Naive thymus-derived CD4-positive, alpha-beta T cell (primary cell): ENCODE measurements at regions not wholly inside any gene's neighbourhood (a gene's known extent, or its start where the extent isn't known, plus 50 kb on each side); places are given as distances from the start of the nearest gene placed in this dataset.

Experiments
- ATAC-seq: fragments of 150-1000 bp; cut with Tn5 transposase; 2 replicates; pipeline ENCODE4 v1.10.0; 2021; ENCODE audit warnings: mild to moderate bottlenecking, moderate library complexity
- CTCF ChIA-PET: fragments of 350-600 bp; sonication (Branson Sonifier 250); formaldehyde crosslinking; loops from one replicate; lab custom pipeline; 2021; ENCODE audit warnings: antibody characterized with exemption; lab: Charles Lee
- POLR2A ChIA-PET: fragments of 350-600 bp; sonication (Branson Sonifier 250); formaldehyde crosslinking; loops from one replicate; lab custom pipeline; 2021; ENCODE audit warnings: antibody characterized with exemption, inconsistent platforms; lab: Charles Lee
- DNase-seq, 9 donors: peaks; one replicate each; pipeline versions ENCODE4 v3.0.0 to v3.0.0-alpha.2; 2020 to 2022; ENCODE audit warnings: mixed read lengths in 1 of 9
- H3K27ac ChIP-seq: one replicate; pipeline ENCODE4 v1.7.0; 2013; ENCODE audit warnings: mild to moderate bottlenecking, low read depth, low read length, moderate library complexity
- H3K27me3 ChIP-seq, 2 donors: one replicate each; pipeline ENCODE4 v1.7.0; 2013; ENCODE audit warnings: low read length in 2 of 2, mild to moderate bottlenecking in 2 of 2, moderate library complexity in 2 of 2; ENCODE audit not compliant: control insufficient read depth in 2 of 2, insufficient read depth in 2 of 2
- H3K36me3 ChIP-seq, 3 experiments: 1 replicate in 2 of 3; 2 replicates in 1 of 3; pipeline ENCODE4 v1.7.0; 2013; ENCODE audit warnings: low read length in 3 of 3, mild to moderate bottlenecking in 3 of 3, moderate library complexity in 1 of 3; ENCODE audit not compliant: insufficient read depth in 3 of 3, control insufficient read depth in 2 of 3
- H3K4me1 ChIP-seq, 2 donors: one replicate each; pipeline ENCODE4 v1.7.0; 2013; ENCODE audit warnings: low read length in 2 of 2, mild to moderate bottlenecking in 2 of 2, moderate library complexity in 1 of 2; ENCODE audit not compliant: control insufficient read depth in 2 of 2, insufficient read depth in 2 of 2
- H3K4me3 ChIP-seq: 2 replicates; pipeline ENCODE4 v1.7.0; 2013; ENCODE audit warnings: mild to moderate bottlenecking, low read length
- H3K9me3 ChIP-seq, 3 experiments: 1 replicate in 2 of 3; 2 replicates in 1 of 3; pipeline ENCODE4 v1.7.0; 2013; ENCODE audit warnings: low read length in 3 of 3; ENCODE audit not compliant: control insufficient read depth in 2 of 3
- H3K27ac Mint-ChIP-seq, 9 donors: one replicate each; pipeline ENCODE4 v1.8.0; 2020 to 2022; ENCODE audit warnings: mixed read lengths in 9 of 9, mild to moderate bottlenecking in 8 of 9, moderate library complexity in 5 of 9, inconsistent platforms in 2 of 9
- H3K27me3 Mint-ChIP-seq, 5 donors: one replicate each; pipeline ENCODE4 v1.8.0; 2021 to 2022; ENCODE audit warnings: mixed read lengths in 5 of 5, mild to moderate bottlenecking in 1 of 5
- H3K36me3 Mint-ChIP-seq, 5 donors: one replicate each; pipeline ENCODE4 v1.8.0; 2020 to 2022; ENCODE audit warnings: mixed read lengths in 5 of 5, mild to moderate bottlenecking in 3 of 5, inconsistent platforms in 1 of 5
- H3K4me1 Mint-ChIP-seq, 7 donors: one replicate each; pipeline ENCODE4 v1.8.0; 2020 to 2022; ENCODE audit warnings: mixed read lengths in 7 of 7, mild to moderate bottlenecking in 3 of 7, inconsistent platforms in 1 of 7
- H3K4me3 Mint-ChIP-seq, 10 donors: one replicate each; pipeline ENCODE4 v1.8.0; 2020 to 2022; ENCODE audit warnings: mild to moderate bottlenecking in 10 of 10, mixed read lengths in 10 of 10, moderate library complexity in 6 of 10, inconsistent platforms in 2 of 10
- H3K9me3 Mint-ChIP-seq, 11 donors: one replicate each; pipeline ENCODE4 v1.8.0; 2020 to 2022; ENCODE audit warnings: mixed read lengths in 11 of 11, mild to moderate bottlenecking in 4 of 11, inconsistent platforms in 1 of 11, moderate library complexity in 1 of 11
- intact Hi-C, 2 donors: fragments of 100-400 bp; cut with micrococcal nuclease; formaldehyde crosslinking; loops; one replicate each; pipeline ENCODE4 v1.15.1; 2023

- DNase-seq, result no peak
- intact Hi-C loops, result no loop called here
- H3K4me1 Mint-ChIP-seq, result peaks cover 0 to 1% (median 0%) of the 10 kb centered on the region in 7 donors
- H3K27me3 Mint-ChIP-seq, result no peaks in the 10 kb centered on the region
- ChIA-PET POLR2A (no interaction called here), CTCF (no interaction called here)
- Histone ChIP-seq H3K4me1 (no peaks in the 10 kb centered on the region), H3K27me3 (no peaks in the 10 kb centered on the region), H3K9me3 (no peaks in the 10 kb centered on the region), H3K36me3 (no peaks in the 10 kb centered on the region), H3K27ac (no peak overlapping the region), H3K4me3 (no peak overlapping the region)
- H3K36me3 Mint-ChIP-seq, result no peaks in the 10 kb centered on the region
- no peak overlapping the region for H3K27ac Mint-ChIP-seq
- ATAC-seq, result no peak
- H3K4me3 Mint-ChIP-seq, result no peak overlapping the region
- H3K9me3 Mint-ChIP-seq, result peaks cover 0 to 25% (median 7%) of the 10 kb centered on the region in 11 donors
These were observed 2275.1 kb downstream of the PCDH7 start for GRCh38 chr4:32994981-32995881.

GRCh38 chr4:33013282-33013681 lies 2293.1 kb downstream of the PCDH7 start:
- Histone ChIP-seq H3K27ac (no peak overlapping the region), H3K9me3 (no peaks in the 10 kb centered on the region), H3K4me3 (no peak overlapping the region), H3K36me3 (no peaks in the 10 kb centered on the region), H3K4me1 (no peaks in the 10 kb centered on the region), H3K27me3 (no peaks in the 10 kb centered on the region)
- peaks cover 0 to 1% (median 0%) of the 10 kb centered on the region in 7 donors for H3K4me1 Mint-ChIP-seq
- no peak overlapping the region for H3K27ac Mint-ChIP-seq
- POLR2A ChIA-PET, result no interaction called here
- H3K36me3 Mint-ChIP-seq, result no peaks in the 10 kb centered on the region
- CTCF ChIA-PET, result no interaction called here
- intact Hi-C loops, result no loop called here
- H3K9me3 Mint-ChIP-seq, result peaks cover 3 to 17% (median 11%) of the 10 kb centered on the region in 11 donors
- ATAC-seq (no peak), DNase-seq (no peak)
- no peaks in the 10 kb centered on the region for H3K27me3 Mint-ChIP-seq
- H3K4me3 Mint-ChIP-seq, result no peak overlapping the region

- ATAC-seq (no peak), DNase-seq (no peak)
- no peaks in the 10 kb centered on the region for H3K27me3 Mint-ChIP-seq
- Histone ChIP-seq H3K9me3 (no peaks in the 10 kb centered on the region), H3K27ac (no peak overlapping the region), H3K27me3 (no peaks in the 10 kb centered on the region), H3K4me1 (no peaks in the 10 kb centered on the region), H3K4me3 (no peak overlapping the region), H3K36me3 (no peaks in the 10 kb centered on the region)
- no peak overlapping the region for H3K4me3 Mint-ChIP-seq
- ChIA-PET CTCF (no interaction called here), POLR2A (no interaction called here)
- H3K9me3 Mint-ChIP-seq, result peaks cover 0 to 6% (median 2%) of the 10 kb centered on the region in 11 donors
- no peaks in the 10 kb centered on the region for H3K4me1 Mint-ChIP-seq
- intact Hi-C loops, result loop anchor here in 1 of 2 donors (10.0 kb wide), 1 partner anchor 60 kb away; no protein-coding TSS in a partner anchor
- H3K36me3 Mint-ChIP-seq, result no peaks in the 10 kb centered on the region
- H3K27ac Mint-ChIP-seq, result no peak overlapping the region
These were observed 2305.1 kb downstream of the PCDH7 start for GRCh38 chr4:33025236-33025635.

- Mint-ChIP-seq H3K36me3 (no peaks in the 10 kb centered on the region), H3K4me1 (no peaks in the 10 kb centered on the region), H3K4me3 (no peak overlapping the region), H3K27me3 (no peaks in the 10 kb centered on the region), H3K27ac (no peak overlapping the region), H3K9me3 (peaks cover 0 to 11% (median 4%) of the 10 kb centered on the region in 11 donors)
- H3K4me3 ChIP-seq, result no peak overlapping the region
- no peaks in the 10 kb centered on the region for H3K4me1 ChIP-seq
- no peak overlapping the region for H3K27ac ChIP-seq
- POLR2A ChIA-PET, result no interaction called here
- CTCF ChIA-PET, result no interaction called here
- no peaks in the 10 kb centered on the region for H3K36me3 ChIP-seq
- no peak for DNase-seq
- intact Hi-C loops, result loop anchor here in 1 of 2 donors (10.0 kb wide), 1 partner anchor 65 kb away; no protein-coding TSS in a partner anchor
- H3K9me3 ChIP-seq, result no peaks in the 10 kb centered on the region
- no peak for ATAC-seq
- no peaks in the 10 kb centered on the region for H3K27me3 ChIP-seq
These were observed 2309.8 kb downstream of the PCDH7 start for GRCh38 chr4:33029976-33030375.

DNA sequence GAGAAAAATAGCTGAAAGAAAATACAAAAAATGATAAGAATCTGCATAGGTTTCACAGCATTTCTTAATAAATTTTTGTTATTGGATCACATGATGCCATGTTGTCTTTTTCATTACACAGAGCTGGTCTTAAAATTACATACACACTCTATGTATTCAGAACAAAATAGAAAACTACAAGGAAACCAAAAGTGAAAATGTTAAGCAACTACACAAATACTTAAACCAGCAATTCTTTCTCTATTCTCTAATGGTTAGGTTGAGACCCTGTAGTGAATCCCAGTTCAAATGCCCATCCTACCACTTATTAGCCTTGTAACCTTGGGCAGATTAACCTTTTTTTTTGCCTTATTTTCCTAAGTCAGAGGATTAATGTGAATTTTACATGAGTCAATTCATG lies 2311.2 kb downstream of the PCDH7 start:
- POLR2A ChIA-PET, result no interaction called here
- CTCF ChIA-PET, result no interaction called here
- H3K9me3 ChIP-seq, result no peaks in the 10 kb centered on the region
- Mint-ChIP-seq H3K27ac (no peak overlapping the region), H3K4me1 (no peaks in the 10 kb centered on the region), H3K27me3 (no peaks in the 10 kb centered on the region), H3K9me3 (peaks cover 0 to 13% (median 4%) of the 10 kb centered on the region in 11 donors), H3K4me3 (no peak overlapping the region), H3K36me3 (no peaks in the 10 kb centered on the region)
- H3K4me1 ChIP-seq, result no peaks in the 10 kb centered on the region
- H3K36me3 ChIP-seq, result no peaks in the 10 kb centered on the region
- no peak for ATAC-seq
- H3K27ac ChIP-seq, result no peak overlapping the region
- DNase-seq, result no peak
- intact Hi-C loops, result no loop called here
- no peak overlapping the region for H3K4me3 ChIP-seq
- no peaks in the 10 kb centered on the region for H3K27me3 ChIP-seq

DNA sequence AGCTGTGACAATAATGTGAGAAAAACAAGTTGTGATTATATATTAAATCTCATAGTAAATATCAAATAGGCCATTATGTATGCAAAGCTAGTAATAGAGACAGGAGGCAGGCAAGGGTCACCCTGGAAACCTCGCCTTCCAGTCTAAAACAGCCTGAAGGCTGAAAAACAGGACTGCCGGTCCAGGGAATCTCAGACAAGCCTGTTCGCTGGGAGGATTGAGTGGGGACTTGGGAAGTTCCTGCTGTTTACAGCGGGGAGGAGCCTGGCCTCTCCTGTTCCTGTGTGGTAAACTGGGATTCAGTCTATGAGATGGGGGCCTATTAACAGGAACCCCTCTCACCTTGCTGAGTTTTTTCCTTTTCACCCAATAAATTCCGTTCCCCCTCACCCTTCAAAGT lies 2317.3 kb downstream of the PCDH7 start:
- POLR2A ChIA-PET, result no interaction called here
- Histone ChIP-seq H3K4me1 (no peaks in the 10 kb centered on the region), H3K27ac (no peak overlapping the region), H3K27me3 (no peaks in the 10 kb centered on the region), H3K36me3 (no peaks in the 10 kb centered on the region), H3K9me3 (no peaks in the 10 kb centered on the region), H3K4me3 (no peak overlapping the region)
- intact Hi-C loops, result no loop called here
- H3K4me1 Mint-ChIP-seq, result no peaks in the 10 kb centered on the region
- ATAC-seq (no peak), DNase-seq (no peak)
- no peaks in the 10 kb centered on the region for H3K27me3 Mint-ChIP-seq
- CTCF ChIA-PET, result no interaction called here
- no peak overlapping the region for H3K27ac Mint-ChIP-seq
- H3K36me3 Mint-ChIP-seq, result no peaks in the 10 kb centered on the region
- H3K9me3 Mint-ChIP-seq, result peaks cover 0 to 18% (median 3%) of the 10 kb centered on the region in 11 donors
- no peak overlapping the region for H3K4me3 Mint-ChIP-seq

- Mint-ChIP-seq H3K27ac (no peak overlapping the region), H3K4me1 (no peaks in the 10 kb centered on the region), H3K27me3 (no peaks in the 10 kb centered on the region), H3K4me3 (no peak overlapping the region), H3K36me3 (no peaks in the 10 kb centered on the region), H3K9me3 (peaks cover 0 to 11% (median 2%) of the 10 kb centered on the region in 11 donors)
- Histone ChIP-seq H3K27ac (no peak overlapping the region), H3K27me3 (no peaks in the 10 kb centered on the region), H3K4me1 (no peaks in the 10 kb centered on the region), H3K9me3 (peaks cover 0 to 4% (median 0%) of the 10 kb centered on the region in 3 experiments), H3K4me3 (no peak overlapping the region), H3K36me3 (no peaks in the 10 kb centered on the region)
- POLR2A ChIA-PET, result no interaction called here
- no peak for DNase-seq
- intact Hi-C loops, result no loop called here
- CTCF ChIA-PET, result no interaction called here
- no peak for ATAC-seq
These were observed 2325.2 kb downstream of the PCDH7 start for GRCh38 chr4:33045334-33045733.
